CD8-positive, alpha-beta memory T cell (primary cell): ENCODE measurements at regions not wholly inside any gene's neighbourhood (a gene's known extent, or its start where the extent isn't known, plus 50 kb on each side); places are given as distances from the start of the nearest gene placed in this dataset.
"Not testable (repeated sequence)": the region's sequence is repeated elsewhere in the genome, so short reads cannot be mapped to it uniquely, and the experiment has no call there.

Experiments
- CTCF ChIA-PET: fragments of 350-600 bp; sonication (Branson Sonifier 250); formaldehyde crosslinking; loops from one replicate; lab custom pipeline; 2021; ENCODE audit warnings: antibody characterized with exemption; lab: Charles Lee
- POLR2A ChIA-PET: fragments of 350-600 bp; sonication (Branson Sonifier 250); formaldehyde crosslinking; loops from one replicate; lab custom pipeline; 2021; ENCODE audit warnings: antibody characterized with exemption; lab: Charles Lee
- DNase-seq, 5 donors: peaks; one replicate each; pipeline versions ENCODE4 v3.0.0 to v3.0.0-alpha.2; 2020 to 2022; ENCODE audit warnings: mixed read lengths in 1 of 5
- H3K27ac ChIP-seq: one replicate; pipeline ENCODE4 v1.7.0; 2013; ENCODE audit warnings: low read depth, mild to moderate bottlenecking, low read length, moderate library complexity
- H3K27me3 ChIP-seq: 2 replicates; pipeline ENCODE4 v1.7.0; 2013; ENCODE audit warnings: low read length, mild to moderate bottlenecking; ENCODE audit not compliant: insufficient read depth, poor library complexity, severe bottlenecking
- H3K36me3 ChIP-seq: 2 replicates; pipeline ENCODE4 v1.7.0; 2013; ENCODE audit warnings: mild to moderate bottlenecking, low read length, moderate library complexity; ENCODE audit not compliant: insufficient read depth
- H3K4me1 ChIP-seq: 2 replicates; pipeline ENCODE4 v1.7.0; 2013; ENCODE audit warnings: mild to moderate bottlenecking, low read length, moderate library complexity; ENCODE audit not compliant: insufficient read depth
- H3K4me3 ChIP-seq: 2 replicates; pipeline ENCODE4 v1.7.0; 2013; ENCODE audit warnings: mild to moderate bottlenecking, low read length
- H3K9me3 ChIP-seq: 2 replicates; pipeline ENCODE4 v1.7.0; 2013; ENCODE audit warnings: mild to moderate bottlenecking, low read length
- H3K27ac Mint-ChIP-seq, 8 donors: one replicate each; pipeline ENCODE4 v1.8.0; 2020 to 2021; ENCODE audit warnings: mixed read lengths in 8 of 8, mild to moderate bottlenecking in 6 of 8, inconsistent platforms in 3 of 8, moderate library complexity in 3 of 8
- H3K27me3 Mint-ChIP-seq, 2 donors: one replicate each; pipeline ENCODE4 v1.8.0; 2020 to 2021; ENCODE audit warnings: mixed read lengths in 2 of 2, mild to moderate bottlenecking in 1 of 2, moderate library complexity in 1 of 2
- H3K36me3 Mint-ChIP-seq, 3 donors: one replicate each; pipeline ENCODE4 v1.8.0; 2020 to 2021; ENCODE audit warnings: mixed read lengths in 3 of 3, inconsistent platforms in 1 of 3, mild to moderate bottlenecking in 1 of 3
- H3K4me1 Mint-ChIP-seq, 3 donors: one replicate each; pipeline ENCODE4 v1.8.0; 2020 to 2021; ENCODE audit warnings: mixed read lengths in 3 of 3, inconsistent platforms in 1 of 3, mild to moderate bottlenecking in 1 of 3
- H3K4me3 Mint-ChIP-seq, 7 donors: one replicate each; pipeline ENCODE4 v1.8.0; 2020 to 2021; ENCODE audit warnings: mixed read lengths in 7 of 7, mild to moderate bottlenecking in 6 of 7, moderate library complexity in 4 of 7, inconsistent platforms in 2 of 7
- H3K9me3 Mint-ChIP-seq, 5 donors: one replicate each; pipeline ENCODE4 v1.8.0; 2020 to 2022; ENCODE audit warnings: mixed read lengths in 5 of 5, mild to moderate bottlenecking in 3 of 5, moderate library complexity in 2 of 5, inconsistent platforms in 1 of 5

GRCh38 chr7:50908628-50909290 is 126.1 kb upstream of the GRB10 start:
- Mint-ChIP-seq H3K27ac (no peak overlapping the region), H3K27me3 (peaks cover 0 to 2% of the 10 kb centered on the region in 2 donors), H3K4me3 (no peak overlapping the region), H3K36me3 (no peaks in the 10 kb centered on the region), H3K9me3 (peaks cover 0 to 9% (median 2%) of the 10 kb centered on the region in 5 donors), H3K4me1 (no peaks in the 10 kb centered on the region)
- no peaks in the 10 kb centered on the region for H3K4me1 ChIP-seq
- no peaks in the 10 kb centered on the region for H3K9me3 ChIP-seq
- POLR2A ChIA-PET: no interaction called here
- no peaks in the 10 kb centered on the region for H3K27me3 ChIP-seq
- no peaks in the 10 kb centered on the region for H3K36me3 ChIP-seq
- no peak overlapping the region for H3K27ac ChIP-seq
- H3K4me3 ChIP-seq: no peak overlapping the region
- CTCF ChIA-PET: no interaction called here
- no peak for DNase-seq

- H3K36me3 ChIP-seq, H3K27ac ChIP-seq, CTCF ChIA-PET, H3K27ac Mint-ChIP-seq, H3K9me3 Mint-ChIP-seq, H3K27me3 Mint-ChIP-seq, DNase-seq, H3K9me3 ChIP-seq, H3K4me3 ChIP-seq, H3K36me3 Mint-ChIP-seq, H3K27me3 ChIP-seq, H3K4me1 Mint-ChIP-seq, H3K4me1 ChIP-seq, POLR2A ChIA-PET: not testable (repeated sequence)
- peak overlapping the region in 1 of 7 donors; percentile 48 for H3K4me3 Mint-ChIP-seq
These were observed 116.1 kb upstream of the GRB10 start for GRCh38 chr7:50898604-50899477.

GRCh38 chr7:50887061-50887460 is 104.4 kb upstream of the GRB10 start:
- H3K27ac Mint-ChIP-seq, POLR2A ChIA-PET, H3K4me3 Mint-ChIP-seq, H3K4me3 ChIP-seq, H3K36me3 ChIP-seq, H3K27me3 ChIP-seq, H3K36me3 Mint-ChIP-seq, H3K9me3 ChIP-seq, H3K4me1 ChIP-seq, H3K27ac ChIP-seq, CTCF ChIA-PET, H3K9me3 Mint-ChIP-seq, DNase-seq, H3K4me1 Mint-ChIP-seq: not testable (repeated sequence)
- peaks cover 11 to 15% of the 10 kb centered on the region in 2 donors for H3K27me3 Mint-ChIP-seq

- ChIA-PET CTCF (no interaction called here), POLR2A (no interaction called here)
- no peaks in the 10 kb centered on the region for H3K36me3 Mint-ChIP-seq
- H3K4me3 ChIP-seq: no peak overlapping the region
- H3K4me1 ChIP-seq: no peaks in the 10 kb centered on the region
- H3K4me1 Mint-ChIP-seq: no peaks in the 10 kb centered on the region
- DNase-seq: no peak
- H3K4me3 Mint-ChIP-seq: no peak overlapping the region
- H3K9me3 ChIP-seq: no peaks in the 10 kb centered on the region
- H3K9me3 Mint-ChIP-seq: peaks cover 0 to 5% (median 2%) of the 10 kb centered on the region in 5 donors
- H3K36me3 ChIP-seq: no peaks in the 10 kb centered on the region
- H3K27me3 Mint-ChIP-seq: peaks cover 11 to 31% of the 10 kb centered on the region in 2 donors
- peaks cover 3% of the 10 kb centered on the region for H3K27me3 ChIP-seq
- no peak overlapping the region for H3K27ac ChIP-seq
- no peak overlapping the region for H3K27ac Mint-ChIP-seq
These were observed 89.7 kb upstream of the GRB10 start for GRCh38 chr7:50872437-50872836.

DNA sequence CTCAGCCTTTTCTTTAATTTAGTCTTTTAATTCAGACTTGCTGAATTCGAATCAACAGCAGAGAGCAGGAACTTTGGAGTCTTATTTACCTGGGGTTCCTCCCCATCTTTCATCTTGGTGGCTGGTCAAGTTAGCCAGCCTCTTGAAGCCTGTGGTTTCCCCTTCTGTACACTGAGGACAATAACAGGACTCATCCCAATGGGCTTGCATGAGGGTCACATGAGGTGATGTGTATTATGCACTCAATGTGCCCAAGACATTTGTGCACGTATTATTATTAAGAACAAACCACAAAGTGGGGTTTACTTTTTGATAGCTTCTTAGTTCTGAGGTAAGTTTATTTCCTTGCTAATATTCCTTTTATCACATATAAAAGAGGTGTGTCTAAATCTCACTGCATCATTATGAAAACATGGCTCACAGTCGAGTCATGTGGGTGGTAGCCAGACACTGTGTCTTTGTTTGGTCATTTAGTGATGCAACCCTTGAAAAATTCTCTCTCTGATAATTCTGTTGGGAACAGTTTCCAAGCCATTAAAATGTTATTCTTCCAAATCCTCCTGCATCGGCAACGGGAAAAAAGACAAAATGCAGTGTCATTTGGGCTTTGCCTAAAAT is 86.5 kb upstream of the GRB10 start:
- H3K9me3 Mint-ChIP-seq: no peaks in the 10 kb centered on the region

DNA sequence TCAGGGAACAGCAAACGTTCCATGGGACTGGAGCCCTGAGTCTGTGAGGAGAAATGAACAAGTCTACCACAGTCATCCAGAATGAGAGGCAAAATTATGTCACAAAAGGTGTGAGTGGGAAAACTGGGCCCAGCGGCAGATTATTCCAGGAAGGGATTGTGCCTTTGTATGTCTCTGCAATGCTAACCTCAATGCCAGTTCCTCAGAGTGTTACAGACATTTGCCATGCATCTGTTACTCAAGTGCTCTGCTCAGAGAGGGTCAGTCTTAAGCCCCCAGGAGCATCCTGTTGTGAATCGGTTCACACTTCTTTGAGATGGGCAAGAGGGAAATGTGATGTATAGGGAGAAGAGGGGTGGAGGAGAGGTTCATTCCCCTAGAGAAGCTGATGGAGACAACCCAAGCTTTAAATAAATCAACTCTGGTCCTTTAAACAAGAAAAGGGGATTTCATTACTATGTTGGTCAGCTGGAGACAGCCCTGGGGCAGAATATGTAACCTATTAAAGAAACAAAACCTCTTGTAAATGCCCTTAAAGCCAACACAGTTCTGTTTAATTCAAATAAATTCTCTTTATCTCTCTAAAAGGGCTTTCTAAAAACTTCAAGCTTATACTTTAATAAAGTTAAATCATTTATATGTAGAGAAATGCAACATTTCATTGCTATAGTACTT is 85.9 kb upstream of the GRB10 start:
- ChIA-PET POLR2A (no interaction called here), CTCF (no interaction called here)
- Mint-ChIP-seq H3K9me3 (no peaks in the 10 kb centered on the region), H3K4me3 (no peak overlapping the region), H3K4me1 (no peaks in the 10 kb centered on the region), H3K27ac (no peak overlapping the region), H3K27me3 (peaks cover 11 to 30% of the 10 kb centered on the region in 2 donors), H3K36me3 (no peaks in the 10 kb centered on the region)
- DNase-seq: no peak
- Histone ChIP-seq H3K36me3 (no peaks in the 10 kb centered on the region), H3K9me3 (no peaks in the 10 kb centered on the region), H3K4me1 (no peaks in the 10 kb centered on the region), H3K27me3 (peaks cover 3% of the 10 kb centered on the region), H3K27ac (no peak overlapping the region), H3K4me3 (no peak overlapping the region)

More for the DNA sequence above, 86.5 kb upstream of the GRB10 start:
- H3K4me1 ChIP-seq: no peaks in the 10 kb centered on the region
- ChIA-PET CTCF (no interaction called here), POLR2A (no interaction called here)
- no peak overlapping the region for H3K27ac Mint-ChIP-seq
- no peak for DNase-seq
- H3K4me1 Mint-ChIP-seq: no peaks in the 10 kb centered on the region
- peaks cover 3% of the 10 kb centered on the region for H3K27me3 ChIP-seq
- no peaks in the 10 kb centered on the region for H3K9me3 ChIP-seq
- H3K4me3 Mint-ChIP-seq: no peak overlapping the region
- H3K36me3 Mint-ChIP-seq: no peaks in the 10 kb centered on the region
- H3K27ac ChIP-seq: no peak overlapping the region
- H3K36me3 ChIP-seq: no peaks in the 10 kb centered on the region
- peaks cover 12 to 34% of the 10 kb centered on the region in 2 donors for H3K27me3 Mint-ChIP-seq
- H3K4me3 ChIP-seq: no peak overlapping the region

- Mint-ChIP-seq H3K4me3 (no peak overlapping the region), H3K9me3 (no peaks in the 10 kb centered on the region), H3K36me3 (no peaks in the 10 kb centered on the region), H3K4me1 (no peaks in the 10 kb centered on the region), H3K27ac (no peak overlapping the region), H3K27me3 (peaks cover 10 to 29% of the 10 kb centered on the region in 2 donors)
- Histone ChIP-seq H3K36me3 (no peaks in the 10 kb centered on the region), H3K27me3 (peaks cover 3% of the 10 kb centered on the region), H3K9me3 (no peaks in the 10 kb centered on the region), H3K4me3 (no peak overlapping the region), H3K27ac (no peak overlapping the region), H3K4me1 (no peaks in the 10 kb centered on the region)
- POLR2A ChIA-PET: no interaction called here
- CTCF ChIA-PET: no interaction called here
- no peak for DNase-seq
These were observed 84.3 kb upstream of the GRB10 start for GRCh38 chr7:50867034-50867356.
